ENCODE measurements at regions not wholly inside any gene's neighbourhood (a gene's known extent, or its start where the extent isn't known, plus 50 kb on each side); places are given as distances from the start of the nearest gene placed in this dataset.

GRCh38 chr5:155103146-155103545, 89.6 kb downstream of the KIF4B start:
- Histone ChIP-seq H3K36me3 (ENCODE audit: insufficient read depth, low read length) (no peaks in the 10 kb centered on the region), H3K9ac (ENCODE audit: low read depth, low read length) (no peak overlapping the region), H3K79me2 (ENCODE audit: insufficient read depth, low read length) (no peaks in the 10 kb centered on the region), H3K4me3 (ENCODE audit: low read depth in 1 of 2, low read length in 2 of 2) (no peak overlapping the region), H3K27ac (ENCODE audit: low read length) (no peak overlapping the region), H3K9me3 (ENCODE audit: insufficient read depth, low read length, severe bottlenecking) (no peaks in the 10 kb centered on the region), H4K20me1 (ENCODE audit: insufficient read depth, low read length) (no peaks in the 10 kb centered on the region), H3K27me3 (ENCODE audit: insufficient read depth, low read length, poor library complexity) (peaks cover 4% of the 10 kb centered on the region), H2AFZ (ENCODE audit: low read depth, low read length) (no peak overlapping the region), H3K4me1 (ENCODE audit: insufficient read depth, low read length) (no peaks in the 10 kb centered on the region), H3K4me2 (ENCODE audit: insufficient read depth, low read length) (no peak overlapping the region)
- DNase-seq (no peak), ATAC-seq (ENCODE audit: insufficient read depth, low read depth) (no peak)
- TF ChIP-seq EZH2 (IDR thresholded peaks at IDR 0.05; ENCODE audit: borderline replicate concordance, low read depth, low read length, severe bottlenecking) (no peak), CTCF (IDR thresholded peaks at IDR 0.05; ENCODE audit: borderline replicate concordance, extremely low read depth, low read length, poor library complexity, severe bottlenecking) (no peak)

- no peak overlapping the region for H3K9ac ChIP-seq (ENCODE audit: low read depth, low read length)
- no peaks in the 10 kb centered on the region for H4K20me1 ChIP-seq (ENCODE audit: insufficient read depth, low read length)
- no peak overlapping the region for H3K4me2 ChIP-seq (ENCODE audit: insufficient read depth, low read length)
Measured at GRCh38 chr5:155104441-155104840, 90.9 kb downstream of the KIF4B start.

GRCh38 chr5:155106221-155106620, 92.7 kb downstream of the KIF4B start:
- ATAC-seq (ENCODE audit: insufficient read depth, low read depth) (no peak), DNase-seq (no peak)
- TF ChIP-seq EZH2 (IDR thresholded peaks at IDR 0.05; ENCODE audit: borderline replicate concordance, low read depth, low read length, severe bottlenecking), result no peak
- TF ChIP-seq CTCF (IDR thresholded peaks at IDR 0.05; ENCODE audit: borderline replicate concordance, extremely low read depth, low read length, poor library complexity, severe bottlenecking), result no peak
- no peak overlapping the region for H3K4me2 ChIP-seq (ENCODE audit: insufficient read depth, low read length)
- H3K4me1 ChIP-seq (ENCODE audit: insufficient read depth, low read length), result no peaks in the 10 kb centered on the region
- no peaks in the 10 kb centered on the region for H3K9me3 ChIP-seq (ENCODE audit: insufficient read depth, low read length, severe bottlenecking)
- H3K27ac ChIP-seq (ENCODE audit: low read length), result no peak overlapping the region
- H3K27me3 ChIP-seq (ENCODE audit: insufficient read depth, low read length, poor library complexity), result peaks cover 3% of the 10 kb centered on the region
- H3K4me3 ChIP-seq (ENCODE audit: low read depth in 1 of 2, low read length in 2 of 2), result no peak overlapping the region
- no peak overlapping the region for H3K9ac ChIP-seq (ENCODE audit: low read depth, low read length)
- no peak overlapping the region for H2AFZ ChIP-seq (ENCODE audit: low read depth, low read length)
- H3K36me3 ChIP-seq (ENCODE audit: insufficient read depth, low read length), result no peaks in the 10 kb centered on the region
- no peaks in the 10 kb centered on the region for H3K79me2 ChIP-seq (ENCODE audit: insufficient read depth, low read length)
- no peaks in the 10 kb centered on the region for H4K20me1 ChIP-seq (ENCODE audit: insufficient read depth, low read length)

More at GRCh38 chr5:155104441-155104840, 90.9 kb downstream of the KIF4B start:
- no peak for DNase-seq
- Histone ChIP-seq H3K27ac (ENCODE audit: low read length) (no peak overlapping the region), H3K36me3 (ENCODE audit: insufficient read depth, low read length) (no peaks in the 10 kb centered on the region), H2AFZ (ENCODE audit: low read depth, low read length) (no peak overlapping the region), H3K9me3 (ENCODE audit: insufficient read depth, low read length, severe bottlenecking) (no peaks in the 10 kb centered on the region), H3K79me2 (ENCODE audit: insufficient read depth, low read length) (no peaks in the 10 kb centered on the region), H3K4me3 (ENCODE audit: low read depth in 1 of 2, low read length in 2 of 2) (no peak overlapping the region), H3K4me1 (ENCODE audit: insufficient read depth, low read length) (no peaks in the 10 kb centered on the region), H3K27me3 (ENCODE audit: insufficient read depth, low read length, poor library complexity) (peaks cover 7% of the 10 kb centered on the region)
- no peak for ATAC-seq (ENCODE audit: insufficient read depth, low read depth)
- TF ChIP-seq CTCF (IDR thresholded peaks at IDR 0.05; ENCODE audit: borderline replicate concordance, extremely low read depth, low read length, poor library complexity, severe bottlenecking) (no peak), EZH2 (IDR thresholded peaks at IDR 0.05; ENCODE audit: borderline replicate concordance, low read depth, low read length, severe bottlenecking) (no peak)

- Histone ChIP-seq H3K27ac (ENCODE audit: low read length) (no peak overlapping the region), H2AFZ (ENCODE audit: low read depth, low read length) (no peak overlapping the region), H3K4me1 (ENCODE audit: insufficient read depth, low read length) (no peaks in the 10 kb centered on the region), H3K27me3 (ENCODE audit: insufficient read depth, low read length, poor library complexity) (peaks cover 3% of the 10 kb centered on the region), H4K20me1 (ENCODE audit: insufficient read depth, low read length) (no peaks in the 10 kb centered on the region), H3K36me3 (ENCODE audit: insufficient read depth, low read length) (no peaks in the 10 kb centered on the region), H3K9me3 (ENCODE audit: insufficient read depth, low read length, severe bottlenecking) (no peaks in the 10 kb centered on the region), H3K9ac (ENCODE audit: low read depth, low read length) (no peak overlapping the region), H3K79me2 (ENCODE audit: insufficient read depth, low read length) (no peaks in the 10 kb centered on the region), H3K4me2 (ENCODE audit: insufficient read depth, low read length) (no peak overlapping the region), H3K4me3 (ENCODE audit: low read depth in 1 of 2, low read length in 2 of 2) (no peak overlapping the region)
- no peak for DNase-seq
- no peak for ATAC-seq (ENCODE audit: insufficient read depth, low read depth)
- TF ChIP-seq EZH2 (IDR thresholded peaks at IDR 0.05; ENCODE audit: borderline replicate concordance, low read depth, low read length, severe bottlenecking) (no peak), CTCF (IDR thresholded peaks at IDR 0.05; ENCODE audit: borderline replicate concordance, extremely low read depth, low read length, poor library complexity, severe bottlenecking) (no peak)
Measured at GRCh38 chr5:155113888-155114287, 100.3 kb downstream of the KIF4B start.

All from DND-41 (cell line).